NB4 (cell line): ENCODE measurements at regions not wholly inside any gene's neighbourhood (a gene's known extent, or its start where the extent isn't known, plus 50 kb on each side); places are given as distances from the start of the nearest gene placed in this dataset.

Experiments used
- DNase-seq: peaks from one replicate; pipeline ENCODE4 v3.0.0; 2010; ENCODE audit warnings: low read depth
- H3K4me3 ChIP-seq: one replicate; pipeline ENCODE4 v1.5.1; 2011; ENCODE audit warnings: mild to moderate bottlenecking, low read depth, low read length, moderate library complexity
- MAX ChIP-seq: IDR thresholded peaks from 2 replicates; pipeline ENCODE4 v1.6.1; 2011; ENCODE audit warnings: low read depth, low read length
- MYC ChIP-seq: IDR thresholded peaks from 2 replicates; pipeline ENCODE4 v1.6.1; 2011; ENCODE audit warnings: low read depth, low read length
- POLR2A ChIP-seq: IDR thresholded peaks from 2 replicates; pipeline ENCODE4 v1.6.1; 2011; ENCODE audit warnings: mild to moderate bottlenecking; ENCODE audit not compliant: insufficient read length; ENCODE audit errors: extremely low read depth
- TF ChIP-seq, protein P1 (sequence below): IDR thresholded peaks from one replicate; pipeline ENCODE4 v1.5.1; 2012; ENCODE audit warnings: low read depth, low read length

- H3K4me3 ChIP-seq = no peak overlapping the region
- no peak for DNase-seq
- no peak for TF ChIP-seq MYC
- TF ChIP-seq MAX = no peak
- TF ChIP-seq POLR2A = no peak
- TF ChIP-seq, protein P1, sequence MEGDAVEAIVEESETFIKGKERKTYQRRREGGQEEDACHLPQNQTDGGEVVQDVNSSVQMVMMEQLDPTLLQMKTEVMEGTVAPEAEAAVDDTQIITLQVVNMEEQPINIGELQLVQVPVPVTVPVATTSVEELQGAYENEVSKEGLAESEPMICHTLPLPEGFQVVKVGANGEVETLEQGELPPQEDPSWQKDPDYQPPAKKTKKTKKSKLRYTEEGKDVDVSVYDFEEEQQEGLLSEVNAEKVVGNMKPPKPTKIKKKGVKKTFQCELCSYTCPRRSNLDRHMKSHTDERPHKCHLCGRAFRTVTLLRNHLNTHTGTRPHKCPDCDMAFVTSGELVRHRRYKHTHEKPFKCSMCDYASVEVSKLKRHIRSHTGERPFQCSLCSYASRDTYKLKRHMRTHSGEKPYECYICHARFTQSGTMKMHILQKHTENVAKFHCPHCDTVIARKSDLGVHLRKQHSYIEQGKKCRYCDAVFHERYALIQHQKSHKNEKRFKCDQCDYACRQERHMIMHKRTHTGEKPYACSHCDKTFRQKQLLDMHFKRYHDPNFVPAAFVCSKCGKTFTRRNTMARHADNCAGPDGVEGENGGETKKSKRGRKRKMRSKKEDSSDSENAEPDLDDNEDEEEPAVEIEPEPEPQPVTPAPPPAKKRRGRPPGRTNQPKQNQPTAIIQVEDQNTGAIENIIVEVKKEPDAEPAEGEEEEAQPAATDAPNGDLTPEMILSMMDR = no peak
These were observed 62.3 kb downstream of the YIPF5 start for GRCh38 chr5:144108131-144108530.
